ENCODE measurements at regions not wholly inside any gene's neighbourhood (a gene's known extent, or its start where the extent isn't known, plus 50 kb on each side); places are given as distances from the start of the nearest gene placed in this dataset.
"Not testable (repeated sequence)": the region's sequence is repeated elsewhere in the genome, so short reads cannot be mapped to it uniquely, and the experiment has no call there.

DNA sequence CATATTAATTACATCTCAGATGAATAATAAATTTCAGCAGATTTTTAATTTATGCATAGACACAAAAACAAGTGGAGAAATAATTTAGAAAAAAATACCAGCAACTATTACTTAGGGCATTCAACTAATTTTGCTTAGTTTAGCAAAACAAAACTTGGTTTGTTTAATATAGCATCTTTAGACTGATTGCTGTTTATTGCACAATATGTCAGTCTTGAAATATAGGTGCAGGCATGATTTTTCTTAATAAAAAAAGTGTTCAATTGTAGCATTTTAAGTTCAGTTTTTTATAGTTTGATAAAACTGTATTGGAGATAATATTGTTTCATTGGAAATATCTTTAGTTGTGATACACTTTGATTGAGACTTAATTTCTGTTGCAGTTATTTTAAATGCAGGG, 161.2 kb upstream of the KCNH8 start:
- H3K9me3 ChIP-seq (replicated peaks in 1 of 3): no peaks in the 10 kb centered on the region
- no peaks in the 10 kb centered on the region for H3K36me3 ChIP-seq (replicated peaks in 1 of 2)
- no peak for DNase-seq
- TF ChIP-seq POLR2A (IDR thresholded peaks at IDR 0.05): no peak
- no peaks in the 10 kb centered on the region for H3K27me3 ChIP-seq
- intact Hi-C loops (cut with DNase I): no loop called here
- no peaks in the 10 kb centered on the region for H3K4me1 ChIP-seq (replicated peaks in 1 of 2)
- no peak overlapping the region for H3K4me3 ChIP-seq
- H3K27ac ChIP-seq: no peak overlapping the region

DNA sequence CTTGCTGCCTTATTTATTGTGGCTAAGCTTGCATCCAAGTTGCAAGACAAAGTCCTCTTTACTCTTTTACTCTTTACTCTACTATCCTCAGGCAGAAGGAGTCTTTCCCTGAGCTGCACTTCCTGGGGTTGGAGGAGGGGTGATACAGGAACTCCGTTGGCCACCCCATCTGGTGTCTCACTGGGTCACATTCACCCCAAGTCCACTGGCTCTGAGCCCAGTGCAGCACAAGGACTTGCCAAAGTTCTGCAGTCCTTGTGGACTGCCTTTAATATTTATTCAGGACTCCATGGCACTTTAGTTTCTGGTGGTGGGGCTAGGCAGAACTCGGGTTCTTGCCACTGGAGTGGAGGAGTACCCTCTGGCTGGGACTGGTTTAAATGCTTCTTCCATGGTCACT, 165.4 kb upstream of the KCNH8 start:
- intact Hi-C loops (cut with DNase I): no loop called here
- Histone ChIP-seq H3K27me3 (no peaks in the 10 kb centered on the region), H3K4me1 (replicated peaks in 1 of 2) (no peaks in the 10 kb centered on the region), H3K9me3 (replicated peaks in 1 of 3) (no peaks in the 10 kb centered on the region), H3K4me3 (no peak overlapping the region), H3K36me3 (replicated peaks in 1 of 2) (no peaks in the 10 kb centered on the region), H3K27ac (no peak overlapping the region)
- 0 to 41% (median 18%) methylated on average over 1 to 2 of the region's 2 CpGs; no CpG with 5 or more reads in 1 of the 4 donors for WGBS, 4 donors
- DNase-seq: no peak
- no peak for TF ChIP-seq POLR2A (IDR thresholded peaks at IDR 0.05)
- TF ChIP-seq, protein P1, sequence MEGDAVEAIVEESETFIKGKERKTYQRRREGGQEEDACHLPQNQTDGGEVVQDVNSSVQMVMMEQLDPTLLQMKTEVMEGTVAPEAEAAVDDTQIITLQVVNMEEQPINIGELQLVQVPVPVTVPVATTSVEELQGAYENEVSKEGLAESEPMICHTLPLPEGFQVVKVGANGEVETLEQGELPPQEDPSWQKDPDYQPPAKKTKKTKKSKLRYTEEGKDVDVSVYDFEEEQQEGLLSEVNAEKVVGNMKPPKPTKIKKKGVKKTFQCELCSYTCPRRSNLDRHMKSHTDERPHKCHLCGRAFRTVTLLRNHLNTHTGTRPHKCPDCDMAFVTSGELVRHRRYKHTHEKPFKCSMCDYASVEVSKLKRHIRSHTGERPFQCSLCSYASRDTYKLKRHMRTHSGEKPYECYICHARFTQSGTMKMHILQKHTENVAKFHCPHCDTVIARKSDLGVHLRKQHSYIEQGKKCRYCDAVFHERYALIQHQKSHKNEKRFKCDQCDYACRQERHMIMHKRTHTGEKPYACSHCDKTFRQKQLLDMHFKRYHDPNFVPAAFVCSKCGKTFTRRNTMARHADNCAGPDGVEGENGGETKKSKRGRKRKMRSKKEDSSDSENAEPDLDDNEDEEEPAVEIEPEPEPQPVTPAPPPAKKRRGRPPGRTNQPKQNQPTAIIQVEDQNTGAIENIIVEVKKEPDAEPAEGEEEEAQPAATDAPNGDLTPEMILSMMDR (IDR thresholded peaks at IDR 0.05): no peak

DNA sequence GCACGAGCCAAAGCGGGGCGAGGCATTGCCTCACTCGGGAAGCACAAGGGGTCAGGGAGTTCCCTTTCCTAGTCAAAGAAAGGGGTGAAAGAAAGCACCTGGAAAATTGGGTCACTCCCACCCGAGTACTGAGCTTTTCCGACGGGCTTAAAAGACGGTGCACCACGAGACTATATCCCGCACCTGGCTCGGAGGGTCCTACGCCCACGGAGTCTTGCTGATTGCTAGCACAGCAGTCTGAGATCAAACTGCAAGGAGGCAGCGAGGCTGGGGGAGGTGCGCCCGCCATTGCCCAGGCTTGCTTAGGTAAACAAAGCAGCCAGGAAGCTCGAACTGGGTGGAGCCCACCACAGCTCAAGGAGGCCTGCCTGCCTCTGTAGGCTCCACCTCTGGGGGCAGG, 172.2 kb upstream of the KCNH8 start:
- peaks cover 0 to 12% (median 0%) of the 10 kb centered on the region in 3 donors for H3K9me3 ChIP-seq (replicated peaks in 1 of 3)
- H3K27me3 ChIP-seq; H3K4me1 ChIP-seq (replicated peaks in 1 of 2); H3K4me3 ChIP-seq; DNase-seq; H3K36me3 ChIP-seq (replicated peaks in 1 of 2); H3K27ac ChIP-seq; intact Hi-C loops (cut with DNase I): not testable (repeated sequence)
- WGBS, 4 donors: 80 to 88% (median 84%) methylated on average over 13 to 17 of the region's 17 CpGs

DNA sequence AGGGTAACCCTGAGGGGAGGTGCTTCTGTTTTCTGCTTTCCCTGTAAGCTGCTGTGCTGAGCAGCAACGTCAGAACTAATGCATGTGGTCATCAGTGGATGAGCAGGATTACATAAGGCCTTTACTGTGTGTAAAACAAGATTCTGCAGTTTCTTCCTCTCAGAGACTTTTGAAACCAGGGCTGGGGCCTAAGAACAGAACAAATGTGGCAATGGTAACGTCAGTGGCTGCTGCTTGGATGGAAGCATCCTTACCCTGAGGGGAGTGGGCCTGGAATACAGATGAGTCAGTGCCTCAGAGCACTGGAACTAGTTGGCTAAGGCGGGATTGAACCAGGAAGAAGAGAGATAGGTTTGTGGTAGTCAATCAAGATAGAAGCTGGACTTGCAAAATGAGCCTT, 180.2 kb upstream of the KCNH8 start:
- H3K4me1 ChIP-seq (replicated peaks in 1 of 2): no peaks in the 10 kb centered on the region
- intact Hi-C loops (cut with DNase I): no loop called here
- H3K27ac ChIP-seq: no peak overlapping the region
- peaks cover 0 to under 1% (median 0%) of the 10 kb centered on the region in 3 donors for H3K9me3 ChIP-seq (replicated peaks in 1 of 3)
- 47 to 63% (median 60%) methylated on average over 3 of the region's 3 CpGs for WGBS, 4 donors
- no peak overlapping the region for H3K4me3 ChIP-seq
- H3K36me3 ChIP-seq (replicated peaks in 1 of 2): no peaks in the 10 kb centered on the region
- DNase-seq: no peak
- TF ChIP-seq, protein P1 (IDR thresholded peaks at IDR 0.05): no peak
- TF ChIP-seq POLR2A (IDR thresholded peaks at IDR 0.05): no peak
- no peaks in the 10 kb centered on the region for H3K27me3 ChIP-seq

DNA sequence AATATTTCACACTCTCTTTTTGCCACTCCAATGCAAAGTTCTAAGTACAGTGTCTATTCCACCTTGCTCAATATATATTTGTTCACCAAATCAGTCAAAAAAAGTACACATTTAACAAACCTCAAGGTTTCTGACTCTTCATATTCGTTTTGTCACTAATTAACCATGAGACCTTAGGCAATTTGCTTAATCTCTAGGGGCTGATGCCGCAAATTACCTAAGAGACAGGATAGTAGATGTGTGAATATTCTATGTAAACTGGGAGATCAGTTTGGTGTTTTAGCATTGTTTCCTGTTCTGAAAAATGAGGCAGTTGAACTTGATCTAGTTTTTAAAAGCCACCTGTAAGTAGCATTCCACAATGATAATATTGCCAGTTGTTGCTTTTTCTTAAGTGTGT, 182.5 kb upstream of the KCNH8 start:
- TF ChIP-seq, protein P1 (IDR thresholded peaks at IDR 0.05): no peak
- no peak for TF ChIP-seq POLR2A (IDR thresholded peaks at IDR 0.05)
- Histone ChIP-seq H3K4me3 (no peak overlapping the region), H3K27me3 (no peaks in the 10 kb centered on the region), H3K36me3 (replicated peaks in 1 of 2) (no peaks in the 10 kb centered on the region), H3K27ac (no peak overlapping the region), H3K4me1 (replicated peaks in 1 of 2) (no peaks in the 10 kb centered on the region), H3K9me3 (replicated peaks in 1 of 3) (no peaks in the 10 kb centered on the region)
- intact Hi-C loops (cut with DNase I): no loop called here
- WGBS, 4 donors: 66 to 81% (median 76%) methylated on average over 2 of the region's 2 CpGs
- no peak for DNase-seq

Data from adrenal gland (tissue), 9 donors.